HL-60 (cell line): ENCODE measurements at regions not wholly inside any gene's neighbourhood (a gene's known extent, or its start where the extent isn't known, plus 50 kb on each side); places are given as distances from the start of the nearest gene placed in this dataset.

ENCODE experiments used
- GABPA ChIP-seq: IDR thresholded peaks from 2 replicates; pipeline ENCODE4 v1.6.1; 2012; ENCODE audit warnings: low read depth
- POLR2AphosphoS5 ChIP-seq: IDR thresholded peaks from 2 replicates; pipeline ENCODE4 v1.6.1; 2012; ENCODE audit warnings: low read depth
- SPI1 ChIP-seq: IDR thresholded peaks from 2 replicates; pipeline ENCODE4 v1.6.1; 2012; ENCODE audit warnings: low read depth, mild to moderate bottlenecking, borderline replicate concordance
- TF ChIP-seq, protein P1 (sequence below): IDR thresholded peaks from one replicate; pipeline ENCODE4 v1.5.1; 2011; ENCODE audit warnings: low read length, control low read depth, inconsistent platforms; ENCODE audit not compliant: insufficient read depth
- TF ChIP-seq, protein P2 (sequence below): IDR thresholded peaks from 2 replicates; pipeline ENCODE4 v1.6.1; 2012; ENCODE audit warnings: low read depth; ENCODE audit not compliant: insufficient replicate concordance

DNA sequence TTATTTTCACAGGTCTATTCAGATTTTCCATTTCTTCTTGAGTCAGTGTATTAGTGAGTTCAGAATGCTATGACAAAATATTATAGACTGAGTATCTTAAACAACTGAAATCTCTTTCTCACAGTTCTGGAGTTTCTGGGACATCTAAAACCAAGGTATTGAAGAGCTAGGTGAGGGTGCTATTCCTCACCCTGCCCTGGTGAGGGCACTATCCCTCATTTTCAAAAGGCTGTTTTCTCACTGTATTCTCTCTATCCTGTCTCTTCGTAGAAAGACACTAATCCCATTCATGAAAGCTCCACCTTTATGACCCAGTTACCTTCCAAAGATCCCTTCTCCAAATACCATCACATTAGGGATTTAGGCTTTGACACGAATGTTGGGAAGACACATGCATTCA lies 1617.1 kb downstream of the PCDH9 start:
- TF ChIP-seq, protein P1, sequence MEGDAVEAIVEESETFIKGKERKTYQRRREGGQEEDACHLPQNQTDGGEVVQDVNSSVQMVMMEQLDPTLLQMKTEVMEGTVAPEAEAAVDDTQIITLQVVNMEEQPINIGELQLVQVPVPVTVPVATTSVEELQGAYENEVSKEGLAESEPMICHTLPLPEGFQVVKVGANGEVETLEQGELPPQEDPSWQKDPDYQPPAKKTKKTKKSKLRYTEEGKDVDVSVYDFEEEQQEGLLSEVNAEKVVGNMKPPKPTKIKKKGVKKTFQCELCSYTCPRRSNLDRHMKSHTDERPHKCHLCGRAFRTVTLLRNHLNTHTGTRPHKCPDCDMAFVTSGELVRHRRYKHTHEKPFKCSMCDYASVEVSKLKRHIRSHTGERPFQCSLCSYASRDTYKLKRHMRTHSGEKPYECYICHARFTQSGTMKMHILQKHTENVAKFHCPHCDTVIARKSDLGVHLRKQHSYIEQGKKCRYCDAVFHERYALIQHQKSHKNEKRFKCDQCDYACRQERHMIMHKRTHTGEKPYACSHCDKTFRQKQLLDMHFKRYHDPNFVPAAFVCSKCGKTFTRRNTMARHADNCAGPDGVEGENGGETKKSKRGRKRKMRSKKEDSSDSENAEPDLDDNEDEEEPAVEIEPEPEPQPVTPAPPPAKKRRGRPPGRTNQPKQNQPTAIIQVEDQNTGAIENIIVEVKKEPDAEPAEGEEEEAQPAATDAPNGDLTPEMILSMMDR = no peak
- TF ChIP-seq, protein P2, sequence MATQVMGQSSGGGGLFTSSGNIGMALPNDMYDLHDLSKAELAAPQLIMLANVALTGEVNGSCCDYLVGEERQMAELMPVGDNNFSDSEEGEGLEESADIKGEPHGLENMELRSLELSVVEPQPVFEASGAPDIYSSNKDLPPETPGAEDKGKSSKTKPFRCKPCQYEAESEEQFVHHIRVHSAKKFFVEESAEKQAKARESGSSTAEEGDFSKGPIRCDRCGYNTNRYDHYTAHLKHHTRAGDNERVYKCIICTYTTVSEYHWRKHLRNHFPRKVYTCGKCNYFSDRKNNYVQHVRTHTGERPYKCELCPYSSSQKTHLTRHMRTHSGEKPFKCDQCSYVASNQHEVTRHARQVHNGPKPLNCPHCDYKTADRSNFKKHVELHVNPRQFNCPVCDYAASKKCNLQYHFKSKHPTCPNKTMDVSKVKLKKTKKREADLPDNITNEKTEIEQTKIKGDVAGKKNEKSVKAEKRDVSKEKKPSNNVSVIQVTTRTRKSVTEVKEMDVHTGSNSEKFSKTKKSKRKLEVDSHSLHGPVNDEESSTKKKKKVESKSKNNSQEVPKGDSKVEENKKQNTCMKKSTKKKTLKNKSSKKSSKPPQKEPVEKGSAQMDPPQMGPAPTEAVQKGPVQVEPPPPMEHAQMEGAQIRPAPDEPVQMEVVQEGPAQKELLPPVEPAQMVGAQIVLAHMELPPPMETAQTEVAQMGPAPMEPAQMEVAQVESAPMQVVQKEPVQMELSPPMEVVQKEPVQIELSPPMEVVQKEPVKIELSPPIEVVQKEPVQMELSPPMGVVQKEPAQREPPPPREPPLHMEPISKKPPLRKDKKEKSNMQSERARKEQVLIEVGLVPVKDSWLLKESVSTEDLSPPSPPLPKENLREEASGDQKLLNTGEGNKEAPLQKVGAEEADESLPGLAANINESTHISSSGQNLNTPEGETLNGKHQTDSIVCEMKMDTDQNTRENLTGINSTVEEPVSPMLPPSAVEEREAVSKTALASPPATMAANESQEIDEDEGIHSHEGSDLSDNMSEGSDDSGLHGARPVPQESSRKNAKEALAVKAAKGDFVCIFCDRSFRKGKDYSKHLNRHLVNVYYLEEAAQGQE = no peak
- TF ChIP-seq POLR2AphosphoS5 (no peak), GABPA (no peak), SPI1 (no peak)
